ENCODE measurements at regions not wholly inside any gene's neighbourhood (a gene's known extent, or its start where the extent isn't known, plus 50 kb on each side); places are given as distances from the start of the nearest gene placed in this dataset.

DNA sequence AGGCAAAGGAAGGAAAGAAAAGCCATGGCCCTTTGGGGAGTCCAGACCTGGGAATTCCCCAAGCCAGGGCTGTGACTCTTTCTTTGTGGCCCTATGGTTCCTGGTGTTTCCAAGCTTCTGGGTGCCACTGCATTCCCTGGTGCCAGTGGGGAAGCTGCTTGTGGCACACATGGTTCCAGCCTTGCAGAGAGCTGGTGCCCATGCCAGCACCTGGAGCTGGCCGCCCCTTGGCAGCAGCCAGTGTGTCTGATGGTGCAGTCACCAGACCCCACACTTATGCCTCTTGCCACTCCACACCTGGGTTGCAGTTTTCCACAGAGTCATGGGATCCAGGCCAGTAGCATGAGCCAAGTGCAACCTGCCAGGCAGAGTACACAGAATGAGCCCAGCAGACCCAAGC is 1495.3 kb upstream of the NUDT12 start:
- Histone ChIP-seq H3K36me3 (replicated peaks in 1 of 2; ENCODE audit: control insufficient read depth in 1 of 2, insufficient read depth in 2 of 2, low read length in 1 of 2) (no peaks in the 10 kb centered on the region), H3K9me2 (no peaks in the 10 kb centered on the region), H3K27ac (ENCODE audit: low read depth in 2 of 2, low read length in 1 of 2) (no peak overlapping the region), H3K9me3 (no peaks in the 10 kb centered on the region), H3K4me3 (ENCODE audit: low read depth in 2 of 2, low read length in 1 of 2) (no peak overlapping the region), H4K20me1 (ENCODE audit: insufficient read depth) (no peaks in the 10 kb centered on the region), H2AFZ (ENCODE audit: low read depth) (no peak overlapping the region), H3K27me3 (ENCODE audit: insufficient read depth) (no peaks in the 10 kb centered on the region), H3K4me2 (no peak overlapping the region), H3K79me2 (ENCODE audit: insufficient read depth) (no peaks in the 10 kb centered on the region), H3K9ac (no peak overlapping the region), H3K4me1 (ENCODE audit: control insufficient read depth in 1 of 2, insufficient read depth in 2 of 2, low read depth in 1 of 2, low read length in 1 of 2) (no peaks in the 10 kb centered on the region; a peak in 1 of 4 replicates), H3F3A (replicated peaks; ENCODE audit: insufficient read depth) (no peaks in the 10 kb centered on the region)
- WGBS (ENCODE audit: low lambda C conversion rate) = no CpG with 5 or more reads among the region's 1 CpG
- no peak for TF ChIP-seq RXRA (IDR thresholded peaks at IDR 0.05; ENCODE audit: borderline replicate concordance, low read depth)
- no peak for TF ChIP-seq SMC3 (IDR thresholded peaks at IDR 0.05; ENCODE audit: low read depth, low read length)
- TF ChIP-seq FOSL2 (IDR thresholded peaks at IDR 0.05; ENCODE audit: borderline replicate concordance, low read depth) = no peak
- no peak for TF ChIP-seq JUND (IDR thresholded peaks at IDR 0.05)
- TF ChIP-seq POLR2AphosphoS5 (IDR thresholded peaks at IDR 0.05; ENCODE audit: low read depth, low read length) = no peak
- TF ChIP-seq, protein P1, sequence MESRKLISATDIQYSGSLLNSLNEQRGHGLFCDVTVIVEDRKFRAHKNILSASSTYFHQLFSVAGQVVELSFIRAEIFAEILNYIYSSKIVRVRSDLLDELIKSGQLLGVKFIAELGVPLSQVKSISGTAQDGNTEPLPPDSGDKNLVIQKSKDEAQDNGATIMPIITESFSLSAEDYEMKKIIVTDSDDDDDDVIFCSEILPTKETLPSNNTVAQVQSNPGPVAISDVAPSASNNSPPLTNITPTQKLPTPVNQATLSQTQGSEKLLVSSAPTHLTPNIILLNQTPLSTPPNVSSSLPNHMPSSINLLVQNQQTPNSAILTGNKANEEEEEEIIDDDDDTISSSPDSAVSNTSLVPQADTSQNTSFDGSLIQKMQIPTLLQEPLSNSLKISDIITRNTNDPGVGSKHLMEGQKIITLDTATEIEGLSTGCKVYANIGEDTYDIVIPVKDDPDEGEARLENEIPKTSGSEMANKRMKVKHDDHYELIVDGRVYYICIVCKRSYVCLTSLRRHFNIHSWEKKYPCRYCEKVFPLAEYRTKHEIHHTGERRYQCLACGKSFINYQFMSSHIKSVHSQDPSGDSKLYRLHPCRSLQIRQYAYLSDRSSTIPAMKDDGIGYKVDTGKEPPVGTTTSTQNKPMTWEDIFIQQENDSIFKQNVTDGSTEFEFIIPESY (IDR thresholded peaks at IDR 0.05; ENCODE audit: borderline replicate concordance, low read depth) = no peak
- TF ChIP-seq, protein P2, sequence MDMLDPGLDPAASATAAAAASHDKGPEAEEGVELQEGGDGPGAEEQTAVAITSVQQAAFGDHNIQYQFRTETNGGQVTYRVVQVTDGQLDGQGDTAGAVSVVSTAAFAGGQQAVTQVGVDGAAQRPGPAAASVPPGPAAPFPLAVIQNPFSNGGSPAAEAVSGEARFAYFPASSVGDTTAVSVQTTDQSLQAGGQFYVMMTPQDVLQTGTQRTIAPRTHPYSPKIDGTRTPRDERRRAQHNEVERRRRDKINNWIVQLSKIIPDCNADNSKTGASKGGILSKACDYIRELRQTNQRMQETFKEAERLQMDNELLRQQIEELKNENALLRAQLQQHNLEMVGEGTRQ (IDR thresholded peaks at IDR 0.05; ENCODE audit: borderline replicate concordance, low read depth, low read length) = no peak
- TF ChIP-seq RFX5 (IDR thresholded peaks at IDR 0.05; ENCODE audit: low read length) = no peak
- no peak for TF ChIP-seq MAX (IDR thresholded peaks at IDR 0.05; ENCODE audit: low read depth)
- TF ChIP-seq, protein P3, sequence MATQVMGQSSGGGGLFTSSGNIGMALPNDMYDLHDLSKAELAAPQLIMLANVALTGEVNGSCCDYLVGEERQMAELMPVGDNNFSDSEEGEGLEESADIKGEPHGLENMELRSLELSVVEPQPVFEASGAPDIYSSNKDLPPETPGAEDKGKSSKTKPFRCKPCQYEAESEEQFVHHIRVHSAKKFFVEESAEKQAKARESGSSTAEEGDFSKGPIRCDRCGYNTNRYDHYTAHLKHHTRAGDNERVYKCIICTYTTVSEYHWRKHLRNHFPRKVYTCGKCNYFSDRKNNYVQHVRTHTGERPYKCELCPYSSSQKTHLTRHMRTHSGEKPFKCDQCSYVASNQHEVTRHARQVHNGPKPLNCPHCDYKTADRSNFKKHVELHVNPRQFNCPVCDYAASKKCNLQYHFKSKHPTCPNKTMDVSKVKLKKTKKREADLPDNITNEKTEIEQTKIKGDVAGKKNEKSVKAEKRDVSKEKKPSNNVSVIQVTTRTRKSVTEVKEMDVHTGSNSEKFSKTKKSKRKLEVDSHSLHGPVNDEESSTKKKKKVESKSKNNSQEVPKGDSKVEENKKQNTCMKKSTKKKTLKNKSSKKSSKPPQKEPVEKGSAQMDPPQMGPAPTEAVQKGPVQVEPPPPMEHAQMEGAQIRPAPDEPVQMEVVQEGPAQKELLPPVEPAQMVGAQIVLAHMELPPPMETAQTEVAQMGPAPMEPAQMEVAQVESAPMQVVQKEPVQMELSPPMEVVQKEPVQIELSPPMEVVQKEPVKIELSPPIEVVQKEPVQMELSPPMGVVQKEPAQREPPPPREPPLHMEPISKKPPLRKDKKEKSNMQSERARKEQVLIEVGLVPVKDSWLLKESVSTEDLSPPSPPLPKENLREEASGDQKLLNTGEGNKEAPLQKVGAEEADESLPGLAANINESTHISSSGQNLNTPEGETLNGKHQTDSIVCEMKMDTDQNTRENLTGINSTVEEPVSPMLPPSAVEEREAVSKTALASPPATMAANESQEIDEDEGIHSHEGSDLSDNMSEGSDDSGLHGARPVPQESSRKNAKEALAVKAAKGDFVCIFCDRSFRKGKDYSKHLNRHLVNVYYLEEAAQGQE (IDR thresholded peaks at IDR 0.05; ENCODE audit: low read depth, low read length) = no peak
- no peak for TF ChIP-seq TCF12 (IDR thresholded peaks at IDR 0.05)
- no peak for TF ChIP-seq NRF1 (IDR thresholded peaks at IDR 0.05; ENCODE audit: low read depth, low read length)
- TF ChIP-seq MXI1 (IDR thresholded peaks at IDR 0.05; ENCODE audit: low read depth, low read length) = no peak
- no peak for TF ChIP-seq FOXM1 (IDR thresholded peaks at IDR 0.05; ENCODE audit: low read depth)
- no peak for TF ChIP-seq NFIC (IDR thresholded peaks at IDR 0.05; ENCODE audit: borderline replicate concordance)
- no peak for TF ChIP-seq TEAD4 (IDR thresholded peaks at IDR 0.05; ENCODE audit: borderline replicate concordance, insufficient read depth)
- TF ChIP-seq ELF1 (IDR thresholded peaks at IDR 0.05) = no peak
- ChIA-PET CTCF (no interaction called here), POLR2A (no interaction called here)
- DNase-seq = no peak
